ENCODE measurements at regions not wholly inside any gene's neighbourhood (a gene's known extent, or its start where the extent isn't known, plus 50 kb on each side); places are given as distances from the start of the nearest gene placed in this dataset.
"Not testable (repeated sequence)": the region's sequence is repeated elsewhere in the genome, so short reads cannot be mapped to it uniquely, and the experiment has no call there.

- TF ChIP-seq CTCF (IDR thresholded peaks at IDR 0.05; ENCODE audit: insufficient read depth, low read length); POLR2AphosphoS5 (IDR thresholded peaks at IDR 0.05; ENCODE audit: low read depth): not testable (repeated sequence)
These were observed 133.4 kb upstream of the KCNJ18 start for GRCh38 chr17:21558921-21559320.
